ENCODE measurements at regions not wholly inside any gene's neighbourhood (a gene's known extent, or its start where the extent isn't known, plus 50 kb on each side); places are given as distances from the start of the nearest gene placed in this dataset.
"Not testable (repeated sequence)": the region's sequence is repeated elsewhere in the genome, so short reads cannot be mapped to it uniquely, and the experiment has no call there.

DNA sequence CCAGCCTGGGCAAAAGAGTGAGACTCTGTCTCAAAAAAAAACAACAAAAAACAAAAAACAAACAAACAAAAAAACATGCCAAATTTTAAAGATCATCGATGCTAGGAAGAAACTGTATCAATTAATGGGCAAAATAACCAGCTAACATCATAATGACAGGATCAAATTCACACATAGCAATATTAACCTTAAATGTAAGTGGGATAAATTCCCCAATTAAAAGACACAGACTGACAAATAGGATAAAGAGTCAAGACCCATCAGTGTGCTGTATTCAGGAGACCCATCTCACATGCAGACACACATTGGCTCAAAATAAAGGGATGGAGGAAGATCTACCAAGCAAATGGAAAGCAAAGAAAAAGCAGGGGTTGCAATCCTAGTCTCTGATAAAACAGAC, 88.4 kb upstream of the TERB2 start:
- not testable (repeated sequence) for TF ChIP-seq CTCF, EZH2phosphoT487 (IDR thresholded peaks at IDR 0.05)
